K562 (cell line): ENCODE measurements at regions not wholly inside any gene's neighbourhood (a gene's known extent, or its start where the extent isn't known, plus 50 kb on each side); places are given as distances from the start of the nearest gene placed in this dataset.

ENCODE experiments used
- ATAC-seq: fragments of 200-7000 bp; cut with Tn5 transposase; 3 replicates; pipeline ENCODE4 v1.9.1; 2020; ENCODE audit warnings: moderate library complexity
- BruUV-seq: library from RNA; stranded (reverse); fragments of 400-500 nt; replicated peaks from 2 replicates; lab custom pipeline; 2021; lab: Mats Ljungman, UMichigan
- CTCF ChIA-PET: fragments of 300-600 bp; formaldehyde crosslinking; extraction: SDS; loops from one replicate; lab custom pipeline; 2021; ENCODE audit warnings: low intra/inter-chr PET ratio; lab: Yijun Ruan, JAX
- POLR2A ChIA-PET: fragments of 300-600, 350-650 bp; sonication (Branson Sonifier 250); formaldehyde crosslinking; extraction: SDS; loops from one replicate; lab custom pipeline; 2021; ENCODE audit warnings: antibody characterized with exemption, inconsistent platforms; lab: Yijun Ruan, JAX
- DNase-seq, 4 experiments: peaks; one replicate each; pipeline versions ENCODE4 v3.0.0 to v3.0.0-alpha.2; 2011 to 2018; ENCODE audit warnings: low spot score in 3 of 4, mixed read lengths in 3 of 4; ENCODE audit errors: extremely low read depth in 1 of 4
- FAIRE-seq: peaks from 2 replicates; lab custom pipeline; 2011; peaks lifted over from hg19 to GRCh38; lab: Jason Lieb, UNC
- H2AFZ ChIP-seq: 2 replicates; pipeline ENCODE4 v1.6.0; 2011; ENCODE audit warnings: low read depth, low read length, control low read depth, inconsistent platforms
- H3K27ac ChIP-seq: fragments of 200-600 bp; 3 replicates; pipeline ENCODE4 v1.8.0; 2011; ENCODE audit warnings: low read depth, mild to moderate bottlenecking, control low read depth, inconsistent platforms, low read length, moderate library complexity, mixed read lengths; ENCODE audit errors: extremely low read depth
- H3K27me3 ChIP-seq, 2 experiments: fragments of 300-600 bp in 1 of 2; 2 replicates in 1 of 2; 3 replicates in 1 of 2; pipeline versions ENCODE4 v1.6.0 to v1.8.0; 2011; ENCODE audit warnings: inconsistent platforms in 2 of 2, low read length in 2 of 2, mild to moderate bottlenecking in 1 of 2, mixed read lengths in 1 of 2, moderate library complexity in 1 of 2; ENCODE audit not compliant: control insufficient read depth in 2 of 2, insufficient read depth in 2 of 2
- H3K36me3 ChIP-seq: fragments of 300-600 bp; 3 replicates; pipeline ENCODE4 v1.8.0; 2011; ENCODE audit warnings: mild to moderate bottlenecking, low read length, inconsistent platforms; ENCODE audit not compliant: control insufficient read depth, insufficient read depth
- H3K4me1 ChIP-seq, 2 experiments: fragments of 200-600 bp in 1 of 2; replicated peaks in 1 of 2; 2 replicates in 1 of 2; 3 replicates in 1 of 2; pipeline versions ENCODE4 v1.5.1 to v1.8.0; 2011; ENCODE audit warnings: inconsistent platforms in 2 of 2, low read length in 2 of 2, mild to moderate bottlenecking in 1 of 2, mixed read lengths in 1 of 2, moderate library complexity in 1 of 2; ENCODE audit not compliant: control insufficient read depth in 2 of 2, insufficient read depth in 2 of 2
- H3K4me2 ChIP-seq: 2 replicates; pipeline ENCODE4 v1.6.1; 2011; ENCODE audit warnings: low read length, control low read depth, inconsistent platforms, mixed read lengths; ENCODE audit not compliant: insufficient read depth
- H3K4me3 ChIP-seq: fragments of 200-600 bp; sonication (generic), shearing (Covaris generic); 2 replicates; pipeline ENCODE4 v1.5.1; 2016; ENCODE audit warnings: control low read depth, inconsistent platforms
- H3K79me2 ChIP-seq: fragments of 200-600 bp; 3 replicates; pipeline ENCODE4 v1.8.0; 2011; ENCODE audit warnings: low read length, inconsistent platforms; ENCODE audit not compliant: control insufficient read depth, insufficient read depth
- H3K9ac ChIP-seq, 2 experiments: 2 replicates each; pipeline versions ENCODE4 v1.6.0 to v1.6.1; 2011; ENCODE audit warnings: low read depth in 2 of 2, low read length in 2 of 2, control low read depth in 1 of 2, inconsistent platforms in 1 of 2, mild to moderate bottlenecking in 1 of 2, mixed read lengths in 1 of 2; ENCODE audit not compliant: insufficient read depth in 1 of 2
- H3K9me1 ChIP-seq: one replicate; pipeline ENCODE4 v1.6.0; 2011; ENCODE audit warnings: inconsistent platforms, mild to moderate bottlenecking, low read length, moderate library complexity; ENCODE audit not compliant: control insufficient read depth, insufficient read depth
- H3K9me3 ChIP-seq: replicated peaks from 2 replicates; pipeline ENCODE4 v1.5.1; 2011; ENCODE audit warnings: low read depth, low read length, inconsistent platforms; ENCODE audit not compliant: control insufficient read depth, insufficient read depth
- H4K20me1 ChIP-seq: replicated peaks from 2 replicates; pipeline ENCODE4 v1.6.1; 2011; ENCODE audit warnings: low read length, inconsistent platforms, mixed read lengths; ENCODE audit not compliant: control insufficient read depth, insufficient read depth
- ARID3B ChIP-seq: fragments of 250-450 bp; sonication (Bioruptor Pico); IDR thresholded peaks from 2 replicates; pipeline ENCODE4 v1.4.0; 2020; ENCODE audit warnings: borderline replicate concordance
- ARID4B ChIP-seq: sonication (generic); formaldehyde crosslinking; IDR thresholded peaks from 2 replicates; pipeline ENCODE4 v1.8.0; 2022; ENCODE audit warnings: mild to moderate bottlenecking, missing genetic modification reagents
- BCOR ChIP-seq: fragments of 450-650 bp; IDR thresholded peaks from 2 replicates; pipeline ENCODE4 v1.6.1; 2016
- CCAR2 ChIP-seq: fragments of 200-400 bp; formaldehyde crosslinking; IDR thresholded peaks from 2 replicates; pipeline ENCODE4 v1.6.1; 2017; ENCODE audit warnings: mild to moderate bottlenecking, low read depth, low read length
- HNRNPL ChIP-seq: fragments of 200-400 bp; formaldehyde crosslinking; IDR thresholded peaks from 2 replicates; pipeline ENCODE4 v1.6.1; 2017; ENCODE audit warnings: low read depth, mild to moderate bottlenecking, low read length
- HNRNPUL1 ChIP-seq: fragments of 200-400 bp; formaldehyde crosslinking; IDR thresholded peaks from 2 replicates; pipeline ENCODE4 v1.6.1; 2017; ENCODE audit warnings: low read length
- LARP7 ChIP-seq: fragments of 450-650 bp; IDR thresholded peaks from 2 replicates; pipeline ENCODE4 v1.6.1; 2016
- LCOR ChIP-seq: sonication (generic); formaldehyde crosslinking; IDR thresholded peaks from 2 replicates; pipeline ENCODE4 v1.8.0; 2022; ENCODE audit warnings: mild to moderate bottlenecking, missing genetic modification reagents
- PRPF4 ChIP-seq: fragments of 200-400 bp; formaldehyde crosslinking; IDR thresholded peaks from one replicate; pipeline ENCODE4 v1.6.1; 2017; ENCODE audit warnings: low read length, low read depth, mild to moderate bottlenecking; ENCODE audit not compliant: insufficient read depth, poor library complexity, severe bottlenecking
- RBFOX2 ChIP-seq: fragments of 200-400 bp; formaldehyde crosslinking; IDR thresholded peaks from 2 replicates; pipeline ENCODE4 v1.6.1; 2017; ENCODE audit warnings: low read depth, mild to moderate bottlenecking, low read length, moderate library complexity
- SMARCA5 ChIP-seq: fragments of 450-650 bp; IDR thresholded peaks from 2 replicates; pipeline ENCODE4 v1.6.1; 2016
- SMARCC2 ChIP-seq: fragments of 450-650 bp; IDR thresholded peaks from 2 replicates; pipeline ENCODE4 v1.6.1; 2017; ENCODE audit warnings: antibody characterized with exemption, moderate library complexity, mild to moderate bottlenecking, low read depth
- ZFP1 ChIP-seq: fragments of 450-650 bp; formaldehyde crosslinking; IDR thresholded peaks from 2 replicates; pipeline ENCODE4 v1.4.0; 2020; ENCODE audit warnings: mild to moderate bottlenecking, mixed read lengths
- ZNF212 ChIP-seq: fragments of 450-650 bp; formaldehyde crosslinking; IDR thresholded peaks from 2 replicates; pipeline ENCODE4 v1.4.0; 2020; ENCODE audit warnings: mild to moderate bottlenecking
- ZNF696 ChIP-seq: fragments of 250-450 bp; sonication (Bioruptor Pico); conservative IDR thresholded peaks from 2 replicates; pipeline ENCODE4 v1.4.0; 2020; ENCODE audit warnings: mild to moderate bottlenecking, moderate library complexity
- WGBS: fragments of 100-300 bp; shearing (Covaris generic); methylation state at CpG from one replicate; pipeline ENCODE4 v1.1.6; 2016; ENCODE audit warnings: low coverage, mixed read lengths; ENCODE audit not compliant: insufficient coverage; ENCODE audit errors: missing lambda C conversion rate; 5-methylcytosine and 5-hydroxymethylcytosine counted together
- in situ Hi-C: fragments of 300-500 bp; cut with MboI; formaldehyde crosslinking; loops from 4 replicates; pipeline ENCODE4 v1.15.0; 2018; ENCODE audit warnings: inconsistent platforms, mixed read lengths
- intact Hi-C: fragments of 100-400 bp; cut with micrococcal nuclease; formaldehyde crosslinking; loops from 2 replicates; pipeline ENCODE4 v1.14.2; 2022

- Histone ChIP-seq H3K9me1 (no peaks in the 10 kb centered on the region), H3K9me3 (no peaks in the 10 kb centered on the region), H3K36me3 (no peaks in the 10 kb centered on the region), H3K4me2 (no peak overlapping the region), H3K27ac (no peak overlapping the region), H4K20me1 (no peaks in the 10 kb centered on the region), H3K4me1 (no peaks in the 10 kb centered on the region), H3K4me3 (no peak overlapping the region), H3K79me2 (no peaks in the 10 kb centered on the region), H3K9ac (no peak overlapping the region), H2AFZ (no peak overlapping the region), H3K27me3 (no peaks in the 10 kb centered on the region)
- ChIA-PET CTCF (no interaction called here), POLR2A (no interaction called here)
- BruUV-seq = no TSS peak
- 0% methylated on average over 2 of the region's 2 CpGs for WGBS
- ATAC-seq = no peak
- DNase-seq = no peak
- in situ Hi-C loops = no loop called here
- intact Hi-C loops = no loop called here
- no peak for FAIRE-seq
- TF ChIP-seq ZFP1 = no peak
- no peak for TF ChIP-seq LARP7
- TF ChIP-seq HNRNPL = no peak
- TF ChIP-seq ARID3B = no peak
- TF ChIP-seq ARID4B (CRISPR knock-in tag) = no peak
- no peak for TF ChIP-seq CCAR2
- no peak for TF ChIP-seq HNRNPUL1
- TF ChIP-seq SMARCC2 = no peak
- TF ChIP-seq BCOR = no peak
- no peak for TF ChIP-seq ZNF212 (CRISPR knock-in tag)
- TF ChIP-seq LCOR (CRISPR knock-in tag) = no peak
- no peak for TF ChIP-seq RBFOX2
- TF ChIP-seq SMARCA5 = no peak
- no peak for TF ChIP-seq ZNF696 (CRISPR knock-in tag)
- no peak for TF ChIP-seq PRPF4
Observed at GRCh38 chr13:106033659-106034058, 501.8 kb downstream of the EFNB2 start.
